Lower leg skin (tissue), 3 donors: ENCODE measurements at regions not wholly inside any gene's neighbourhood (a gene's known extent, or its start where the extent isn't known, plus 50 kb on each side); places are given as distances from the start of the nearest gene placed in this dataset.

Experiments
- CTCF ChIP-seq, 3 donors: fragments of 450-650 bp; IDR thresholded peaks; one replicate each; pipeline ENCODE4 v1.5.1; 2016; ENCODE audit warnings: antibody characterized with exemption in 3 of 3, mild to moderate bottlenecking in 3 of 3, moderate library complexity in 2 of 3
- POLR2A ChIP-seq, 2 donors: fragments of 450-650 bp; IDR thresholded peaks; one replicate each; pipeline ENCODE4 v1.6.1; 2016 to 2017; ENCODE audit warnings: antibody characterized with exemption in 2 of 2, mild to moderate bottlenecking in 1 of 2, moderate library complexity in 1 of 2

- TF ChIP-seq CTCF (IDR thresholded peaks at IDR 0.05) (no peak), POLR2A (IDR thresholded peaks at IDR 0.05) (no peak)
These were observed 344.4 kb downstream of the CTTN start for GRCh38 chr11:70742553-70743291.
